ENCODE measurements at regions not wholly inside any gene's neighbourhood (a gene's known extent, or its start where the extent isn't known, plus 50 kb on each side); places are given as distances from the start of the nearest gene placed in this dataset.

GRCh38 chr2:142270291-142270690 lies 139.5 kb upstream of the LRP1B start:
- WGBS: 95% methylated on average over 2 of the region's 2 CpGs
- no peak for TF ChIP-seq YY1 (IDR thresholded peaks at IDR 0.05)
- no peak for TF ChIP-seq HNF4G (IDR thresholded peaks at IDR 0.05)
- no peak for TF ChIP-seq JUND (IDR thresholded peaks at IDR 0.05)
- no peak for TF ChIP-seq ATF3 (IDR thresholded peaks at IDR 0.05)
- TF ChIP-seq GABPA (IDR thresholded peaks at IDR 0.05 in 1 of 2, conservative IDR thresholded peaks at IDR 0.05 in 1 of 2): no peak
- TF ChIP-seq RAD21 (IDR thresholded peaks at IDR 0.05): no peak
- TF ChIP-seq TAF1 (conservative IDR thresholded peaks at IDR 0.05): no peak
- TF ChIP-seq CTCF (IDR thresholded peaks at IDR 0.05; ENCODE audit: low read depth, low read length, missing input control): no peak
- TF ChIP-seq SP1 (IDR thresholded peaks at IDR 0.05): no peak
- TF ChIP-seq FOXA1 (IDR thresholded peaks at IDR 0.05): no peak
- TF ChIP-seq FOXA2 (IDR thresholded peaks at IDR 0.05): no peak
- no peak for TF ChIP-seq HNF4A (conservative IDR thresholded peaks at IDR 0.05)
- no peak for TF ChIP-seq REST (IDR thresholded peaks at IDR 0.05)
- TF ChIP-seq ZBTB33 (IDR thresholded peaks at IDR 0.05): no peak
- no peak overlapping the region for H3K4me3 ChIP-seq (ENCODE audit: low read depth in 1 of 3, low read length in 3 of 3)

GRCh38 chr2:142259356-142259755 lies 128.5 kb upstream of the LRP1B start:
- Histone ChIP-seq H3K27me3 (ENCODE audit: control insufficient read depth in 4 of 4, insufficient read depth in 4 of 4, low read length in 3 of 4) (no peaks in the 10 kb centered on the region), H3K9ac (ENCODE audit: low read depth in 1 of 2, low read length in 2 of 2) (no peak overlapping the region), H3K4me1 (ENCODE audit: control insufficient read depth in 4 of 4, insufficient read depth in 4 of 4, low read length in 3 of 4) (no peaks in the 10 kb centered on the region), H3K36me3 (ENCODE audit: control insufficient read depth in 4 of 4, insufficient read depth in 3 of 4, low read depth in 1 of 4, low read length in 3 of 4) (no peaks in the 10 kb centered on the region), H3K4me3 (ENCODE audit: low read depth in 1 of 3, low read length in 3 of 3) (no peak overlapping the region), H3K9me3 (ENCODE audit: control insufficient read depth in 4 of 4, low read length in 3 of 4) (no peaks in the 10 kb centered on the region), H3K27ac (ENCODE audit: low read depth in 1 of 2, low read length in 2 of 2) (no peak overlapping the region)
- 88% methylated on average over 5 of the region's 5 CpGs for WGBS
- TF ChIP-seq RAD21 (IDR thresholded peaks at IDR 0.05) (no peak), TAF1 (conservative IDR thresholded peaks at IDR 0.05) (no peak), GABPA (IDR thresholded peaks at IDR 0.05 in 1 of 2, conservative IDR thresholded peaks at IDR 0.05 in 1 of 2) (no peak)
- DNase-seq (ENCODE audit: low spot score): no peak

More at GRCh38 chr2:142270291-142270690, 139.5 kb upstream of the LRP1B start:
- H3K9me3 ChIP-seq (ENCODE audit: control insufficient read depth in 4 of 4, low read length in 3 of 4): peaks cover 0 to 2% (median 0%) of the 10 kb centered on the region in 4 donors
- no peak overlapping the region for H3K27ac ChIP-seq (ENCODE audit: low read depth in 1 of 2, low read length in 2 of 2)
- H3K4me1 ChIP-seq (ENCODE audit: control insufficient read depth in 4 of 4, insufficient read depth in 4 of 4, low read length in 3 of 4): no peaks in the 10 kb centered on the region
- no peaks in the 10 kb centered on the region for H3K36me3 ChIP-seq (ENCODE audit: control insufficient read depth in 4 of 4, insufficient read depth in 3 of 4, low read depth in 1 of 4, low read length in 3 of 4)
- H3K27me3 ChIP-seq (ENCODE audit: control insufficient read depth in 4 of 4, insufficient read depth in 4 of 4, low read length in 3 of 4): peaks cover 0 to 4% (median 0%) of the 10 kb centered on the region in 4 donors
- H3K9ac ChIP-seq (ENCODE audit: low read depth in 1 of 2, low read length in 2 of 2): no peak overlapping the region
- no peak for DNase-seq (ENCODE audit: low spot score)
